ENCODE measurements at regions not wholly inside any gene's neighbourhood (a gene's known extent, or its start where the extent isn't known, plus 50 kb on each side); places are given as distances from the start of the nearest gene placed in this dataset.

DNA sequence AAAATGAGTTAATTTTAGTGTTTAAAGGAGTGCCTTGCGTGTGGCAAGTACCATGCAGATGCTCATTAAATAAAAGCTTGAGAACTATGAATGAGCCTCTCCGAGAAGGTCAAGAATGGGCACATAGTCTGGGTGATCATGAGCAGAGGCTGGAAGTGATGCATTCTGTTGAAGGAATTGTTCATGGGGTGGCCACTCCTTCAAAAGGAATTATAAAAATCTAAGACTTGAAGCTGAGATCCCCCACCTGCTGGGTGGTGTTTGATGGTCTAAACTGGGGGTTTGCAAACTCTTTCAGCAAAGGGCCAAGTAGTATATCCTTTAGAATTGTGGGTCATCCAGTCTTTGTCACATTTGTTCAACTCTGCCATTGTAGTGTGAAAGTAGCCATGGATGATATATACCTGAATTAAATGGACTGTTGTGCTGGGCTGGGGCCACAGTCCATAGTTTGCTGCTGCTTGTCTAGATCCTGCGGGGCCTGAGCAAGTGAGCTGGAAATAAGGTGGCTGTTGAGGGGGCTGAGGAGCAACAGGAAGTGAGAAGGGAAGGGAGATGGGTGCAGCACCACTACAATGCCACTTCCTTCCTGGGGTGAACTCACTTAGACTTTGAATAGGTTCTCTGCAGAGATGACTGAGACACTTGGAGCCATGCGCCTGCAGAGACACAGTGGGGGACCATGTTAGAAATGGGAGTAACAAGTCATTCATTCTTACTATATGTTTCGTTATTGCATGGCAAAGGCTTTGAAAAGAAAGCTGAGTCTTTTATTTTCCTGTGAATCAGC lies 179.0 kb downstream of the SNX19 start:
- Histone ChIP-seq H3K9me3 (replicated peaks; ENCODE audit: low read length) (peaks cover 7% of the 10 kb centered on the region), H3K27me3 (ENCODE audit: control insufficient read depth, insufficient read depth, low read length) (no peaks in the 10 kb centered on the region), H3K4me2 (ENCODE audit: low read length) (peak overlapping the region; percentile 64), H3K4me1 (ENCODE audit: control insufficient read depth, insufficient read depth, low read length) (peaks cover 22% of the 10 kb centered on the region), H3K36me3 (ENCODE audit: insufficient read depth, low read length) (no peaks in the 10 kb centered on the region), H3K9ac (ENCODE audit: low read depth, low read length) (no peak overlapping the region), H3K4me3 (ENCODE audit: low read length) (no peak overlapping the region)

DNA sequence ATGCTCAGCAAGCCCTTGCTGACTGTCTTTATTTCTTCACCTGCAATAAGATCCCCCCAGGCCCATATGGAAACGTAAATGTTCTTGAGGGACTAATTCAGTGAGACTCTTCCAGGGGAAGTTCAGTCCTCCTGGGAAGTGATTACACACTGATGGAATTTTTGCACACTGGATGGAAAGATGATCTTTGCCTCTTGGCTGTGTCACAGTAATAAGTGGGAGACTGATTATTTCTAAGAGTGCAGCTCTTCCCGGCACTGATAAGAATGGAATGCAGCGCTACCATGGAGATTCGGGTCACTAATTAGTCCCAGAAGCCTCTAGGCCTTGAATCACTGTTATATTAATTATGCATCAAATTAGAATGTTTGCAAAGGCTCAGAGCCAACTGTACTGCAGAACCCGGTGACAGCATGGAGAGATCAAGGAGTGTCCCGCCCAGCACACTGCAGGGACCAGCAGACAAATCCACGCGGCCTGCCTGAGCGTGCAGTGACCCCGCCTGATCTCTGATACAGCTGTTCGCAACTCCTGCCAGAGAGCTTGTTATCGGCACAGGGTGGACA lies 178.3 kb downstream of the SNX19 start:
- H3K4me2 ChIP-seq (ENCODE audit: low read length): peak overlapping the region; percentile 64
- peak overlapping the region; percentile 15 for H3K9ac ChIP-seq (ENCODE audit: low read depth, low read length)
- peaks cover 9% of the 10 kb centered on the region for H3K9me3 ChIP-seq (replicated peaks; ENCODE audit: low read length)
- H3K4me3 ChIP-seq (ENCODE audit: low read length): peak overlapping the region; percentile 16
- no peaks in the 10 kb centered on the region for H3K27me3 ChIP-seq (ENCODE audit: control insufficient read depth, insufficient read depth, low read length)
- H3K4me1 ChIP-seq (ENCODE audit: control insufficient read depth, insufficient read depth, low read length): peaks cover 22% of the 10 kb centered on the region
- no peaks in the 10 kb centered on the region for H3K36me3 ChIP-seq (ENCODE audit: insufficient read depth, low read length)

DNA sequence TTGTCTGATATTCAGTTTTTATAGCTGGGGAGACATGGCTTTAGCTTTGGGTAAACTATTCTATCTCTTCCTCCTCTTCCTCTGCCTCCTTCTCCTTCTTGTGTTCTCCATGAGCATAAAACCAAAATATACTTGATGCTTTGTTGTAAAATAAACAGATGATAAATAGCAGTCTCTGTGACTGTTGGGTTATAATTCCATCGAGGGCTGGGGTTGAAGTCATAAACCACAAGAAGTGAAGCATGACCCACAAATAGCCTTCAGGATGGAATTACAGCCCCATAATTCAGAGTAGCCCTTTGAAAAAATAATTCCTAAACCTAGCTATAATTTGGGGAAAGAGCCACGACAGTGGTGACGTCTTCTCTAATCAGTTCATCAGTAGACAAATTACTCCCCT lies 177.7 kb downstream of the SNX19 start:
- Histone ChIP-seq H3K27me3 (ENCODE audit: control insufficient read depth, insufficient read depth, low read length) (no peaks in the 10 kb centered on the region), H3K9ac (ENCODE audit: low read depth, low read length) (peak overlapping the region; percentile 15), H3K9me3 (replicated peaks; ENCODE audit: low read length) (peaks cover 10% of the 10 kb centered on the region), H3K4me2 (ENCODE audit: low read length) (peak overlapping the region; percentile 64), H3K4me1 (ENCODE audit: control insufficient read depth, insufficient read depth, low read length) (peaks cover 22% of the 10 kb centered on the region), H3K4me3 (ENCODE audit: low read length) (peak overlapping the region; percentile 16), H3K36me3 (ENCODE audit: insufficient read depth, low read length) (no peaks in the 10 kb centered on the region)

DNA sequence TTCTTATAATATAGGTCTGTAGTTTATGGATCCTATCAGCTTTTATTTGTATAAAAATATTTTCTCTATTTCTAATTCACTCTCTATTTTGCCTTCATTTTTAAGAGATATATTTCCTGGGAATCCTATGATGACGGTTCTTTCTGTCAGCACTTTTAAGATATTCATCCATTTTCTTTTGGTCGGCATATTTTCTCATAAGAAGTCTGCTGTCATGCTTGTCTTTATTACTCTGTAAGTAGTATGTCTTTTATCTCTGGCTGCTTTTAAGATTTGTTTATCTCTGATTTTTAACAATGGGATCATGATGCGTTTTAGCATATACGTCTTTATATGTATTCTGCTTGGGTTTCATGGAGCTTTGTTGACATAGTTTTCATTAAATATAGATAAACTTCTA lies 175.5 kb downstream of the SNX19 start:
- H3K36me3 ChIP-seq (ENCODE audit: insufficient read depth, low read length): no peaks in the 10 kb centered on the region
- peaks cover 10% of the 10 kb centered on the region for H3K9me3 ChIP-seq (replicated peaks; ENCODE audit: low read length)
- H3K4me2 ChIP-seq (ENCODE audit: low read length): no peak overlapping the region
- H3K27me3 ChIP-seq (ENCODE audit: control insufficient read depth, insufficient read depth, low read length): no peaks in the 10 kb centered on the region
- H3K4me1 ChIP-seq (ENCODE audit: control insufficient read depth, insufficient read depth, low read length): peaks cover 22% of the 10 kb centered on the region
- no peak overlapping the region for H3K4me3 ChIP-seq (ENCODE audit: low read length)
- H3K9ac ChIP-seq (ENCODE audit: low read depth, low read length): no peak overlapping the region

DNA sequence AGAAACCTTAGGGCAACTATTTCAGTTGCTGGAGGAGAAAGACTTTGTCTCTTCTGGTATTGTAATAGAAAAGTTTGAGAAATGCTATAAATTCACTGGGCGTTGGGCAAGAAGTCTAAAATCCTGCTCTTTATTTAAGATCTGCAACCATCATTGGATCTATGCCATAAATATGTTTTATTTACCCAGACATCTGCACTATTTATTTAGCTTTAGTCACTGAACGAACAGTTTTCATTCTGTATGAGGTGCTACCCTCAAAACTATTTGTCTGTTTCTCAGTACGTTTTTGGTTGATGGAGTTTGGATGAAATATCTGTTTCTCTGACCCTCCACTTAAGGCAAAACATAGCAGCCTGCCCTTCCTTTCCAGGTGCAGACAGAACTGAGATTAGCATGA lies 171.5 kb downstream of the SNX19 start:
- H3K9ac ChIP-seq (ENCODE audit: low read depth, low read length): no peak overlapping the region

DNA sequence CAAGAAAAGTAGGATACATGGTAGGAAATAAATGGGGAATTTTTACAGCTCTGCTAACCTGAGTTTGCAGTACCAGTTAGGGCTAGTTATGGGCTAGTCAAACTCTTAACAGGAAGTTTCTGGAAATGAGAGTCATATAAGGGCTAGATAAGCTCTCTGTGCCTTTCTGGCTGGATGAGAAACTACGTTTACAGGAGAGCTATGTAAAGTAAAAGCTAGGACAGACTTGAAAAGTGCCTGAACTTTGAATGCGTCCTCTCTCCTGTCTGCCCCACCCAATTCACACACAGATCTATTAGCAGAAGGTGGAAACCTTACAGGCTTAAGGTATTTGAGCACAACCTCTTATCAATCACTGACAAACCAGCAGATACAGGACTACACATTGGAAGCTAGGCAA lies 167.1 kb downstream of the SNX19 start:
- Histone ChIP-seq H3K36me3 (ENCODE audit: insufficient read depth, low read length) (no peaks in the 10 kb centered on the region), H3K9me3 (replicated peaks; ENCODE audit: low read length) (no peaks in the 10 kb centered on the region), H3K4me3 (ENCODE audit: low read length) (no peak overlapping the region), H3K9ac (ENCODE audit: low read depth, low read length) (no peak overlapping the region), H3K4me1 (ENCODE audit: control insufficient read depth, insufficient read depth, low read length) (no peaks in the 10 kb centered on the region), H3K27me3 (ENCODE audit: control insufficient read depth, insufficient read depth, low read length) (no peaks in the 10 kb centered on the region), H3K4me2 (ENCODE audit: low read length) (no peak overlapping the region)

More for the DNA sequence above, 171.5 kb downstream of the SNX19 start:
- Histone ChIP-seq H3K36me3 (ENCODE audit: insufficient read depth, low read length) (no peaks in the 10 kb centered on the region), H3K4me2 (ENCODE audit: low read length) (no peak overlapping the region), H3K9me3 (replicated peaks; ENCODE audit: low read length) (peaks cover 10% of the 10 kb centered on the region), H3K4me1 (ENCODE audit: control insufficient read depth, insufficient read depth, low read length) (no peaks in the 10 kb centered on the region), H3K4me3 (ENCODE audit: low read length) (no peak overlapping the region), H3K27me3 (ENCODE audit: control insufficient read depth, insufficient read depth, low read length) (no peaks in the 10 kb centered on the region)

DNA sequence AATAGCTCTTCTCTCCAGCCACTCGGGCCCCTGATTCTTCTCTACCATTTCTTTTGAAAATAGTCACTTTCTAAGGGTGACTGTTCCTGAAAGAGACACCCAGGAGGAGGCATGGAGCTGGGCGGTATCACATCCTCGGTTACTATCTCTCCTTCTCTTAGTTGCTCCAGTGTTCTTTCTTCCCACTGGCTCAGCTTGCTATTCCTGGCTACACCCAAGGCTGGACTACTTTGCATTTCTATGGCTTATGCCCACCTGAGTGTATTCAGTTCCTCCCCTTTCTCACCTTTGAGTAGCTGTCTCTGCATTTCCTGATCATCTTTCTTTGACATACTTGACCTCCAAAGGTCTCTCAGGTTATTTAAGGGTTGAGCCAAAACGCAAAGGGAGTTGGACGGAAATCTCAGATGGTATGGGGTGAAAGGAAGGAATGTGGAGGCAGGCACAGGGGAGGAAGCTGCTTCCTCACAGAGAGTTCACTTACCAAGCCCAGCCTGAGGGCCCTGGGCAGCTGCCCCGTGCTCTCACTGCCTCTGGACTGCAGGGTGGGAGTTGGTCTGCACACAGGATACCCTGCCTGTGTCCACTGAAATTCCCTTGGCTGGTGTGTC lies 155.7 kb downstream of the SNX19 start:
- no peaks in the 10 kb centered on the region for H3K36me3 ChIP-seq (ENCODE audit: insufficient read depth, low read length)
- no peak overlapping the region for H3K4me2 ChIP-seq (ENCODE audit: low read length)
- H3K9me3 ChIP-seq (replicated peaks; ENCODE audit: low read length): no peaks in the 10 kb centered on the region
- H3K4me1 ChIP-seq (ENCODE audit: control insufficient read depth, insufficient read depth, low read length): peaks cover 16% of the 10 kb centered on the region
- H3K9ac ChIP-seq (ENCODE audit: low read depth, low read length): no peak overlapping the region
- H3K27me3 ChIP-seq (ENCODE audit: control insufficient read depth, insufficient read depth, low read length): peaks cover 60% of the 10 kb centered on the region
- no peak overlapping the region for H3K4me3 ChIP-seq (ENCODE audit: low read length)

DNA sequence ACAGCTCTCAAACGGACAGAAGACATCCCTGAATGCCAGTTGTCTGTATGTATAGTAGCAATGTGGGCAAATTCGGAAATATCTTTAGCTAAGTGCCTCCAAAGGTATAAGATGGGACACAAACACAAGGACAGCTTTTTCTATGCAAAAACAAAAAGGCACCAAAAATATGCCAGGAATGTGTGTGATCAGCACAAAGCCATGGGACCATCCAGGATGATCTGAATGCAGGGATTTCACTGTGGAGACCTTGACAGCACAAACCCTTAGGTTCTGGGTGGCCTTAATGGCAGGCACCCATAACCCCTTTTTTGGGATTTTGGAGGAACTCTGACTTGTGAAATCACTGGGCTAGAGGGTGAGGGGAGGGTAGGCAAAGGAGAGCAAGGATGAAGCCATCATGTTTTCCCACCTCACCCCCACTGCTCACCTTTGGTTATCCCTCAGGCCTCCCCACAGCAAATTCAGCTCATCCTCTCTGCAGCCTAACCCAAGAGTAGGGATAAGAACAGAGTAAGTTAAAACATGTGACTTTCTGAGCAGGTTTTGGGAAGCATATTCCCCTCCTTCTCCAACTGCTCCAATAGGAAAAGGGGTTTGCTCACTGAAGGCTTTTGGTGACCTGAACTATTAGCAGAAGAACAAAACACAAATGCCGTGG lies 154.6 kb downstream of the SNX19 start:
- Histone ChIP-seq H3K4me2 (ENCODE audit: low read length) (no peak overlapping the region), H3K27me3 (ENCODE audit: control insufficient read depth, insufficient read depth, low read length) (peaks cover 71% of the 10 kb centered on the region), H3K4me3 (ENCODE audit: low read length) (no peak overlapping the region), H3K36me3 (ENCODE audit: insufficient read depth, low read length) (no peaks in the 10 kb centered on the region), H3K9ac (ENCODE audit: low read depth, low read length) (no peak overlapping the region), H3K4me1 (ENCODE audit: control insufficient read depth, insufficient read depth, low read length) (peaks cover 16% of the 10 kb centered on the region), H3K9me3 (replicated peaks; ENCODE audit: low read length) (no peaks in the 10 kb centered on the region)

DNA sequence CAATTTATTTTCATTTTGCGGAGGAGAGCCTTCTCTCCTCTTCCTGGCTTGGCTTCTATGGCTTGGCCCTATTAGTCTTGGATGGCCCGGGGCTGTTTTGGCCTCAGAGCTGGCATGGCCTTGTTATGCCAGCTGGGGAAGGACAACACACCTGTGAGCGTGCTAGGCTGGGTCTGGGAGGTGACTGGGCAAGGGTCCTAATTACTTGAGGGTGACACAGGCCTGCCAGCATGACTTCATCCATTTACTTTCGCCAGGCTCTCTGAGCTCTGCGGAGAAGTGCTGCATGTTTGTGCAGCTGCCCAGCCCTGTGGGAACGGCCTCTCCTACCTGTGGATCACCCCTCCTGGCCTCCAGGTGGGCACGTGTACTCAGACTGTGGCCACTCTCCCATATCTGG lies 153.6 kb downstream of the SNX19 start:
- Histone ChIP-seq H3K9ac (ENCODE audit: low read depth, low read length) (no peak overlapping the region), H3K4me3 (ENCODE audit: low read length) (no peak overlapping the region), H3K36me3 (ENCODE audit: insufficient read depth, low read length) (no peaks in the 10 kb centered on the region), H3K27me3 (ENCODE audit: control insufficient read depth, insufficient read depth, low read length) (peaks cover 76% of the 10 kb centered on the region), H3K9me3 (replicated peaks; ENCODE audit: low read length) (no peaks in the 10 kb centered on the region), H3K4me2 (ENCODE audit: low read length) (no peak overlapping the region), H3K4me1 (ENCODE audit: control insufficient read depth, insufficient read depth, low read length) (peaks cover 16% of the 10 kb centered on the region)

DNA sequence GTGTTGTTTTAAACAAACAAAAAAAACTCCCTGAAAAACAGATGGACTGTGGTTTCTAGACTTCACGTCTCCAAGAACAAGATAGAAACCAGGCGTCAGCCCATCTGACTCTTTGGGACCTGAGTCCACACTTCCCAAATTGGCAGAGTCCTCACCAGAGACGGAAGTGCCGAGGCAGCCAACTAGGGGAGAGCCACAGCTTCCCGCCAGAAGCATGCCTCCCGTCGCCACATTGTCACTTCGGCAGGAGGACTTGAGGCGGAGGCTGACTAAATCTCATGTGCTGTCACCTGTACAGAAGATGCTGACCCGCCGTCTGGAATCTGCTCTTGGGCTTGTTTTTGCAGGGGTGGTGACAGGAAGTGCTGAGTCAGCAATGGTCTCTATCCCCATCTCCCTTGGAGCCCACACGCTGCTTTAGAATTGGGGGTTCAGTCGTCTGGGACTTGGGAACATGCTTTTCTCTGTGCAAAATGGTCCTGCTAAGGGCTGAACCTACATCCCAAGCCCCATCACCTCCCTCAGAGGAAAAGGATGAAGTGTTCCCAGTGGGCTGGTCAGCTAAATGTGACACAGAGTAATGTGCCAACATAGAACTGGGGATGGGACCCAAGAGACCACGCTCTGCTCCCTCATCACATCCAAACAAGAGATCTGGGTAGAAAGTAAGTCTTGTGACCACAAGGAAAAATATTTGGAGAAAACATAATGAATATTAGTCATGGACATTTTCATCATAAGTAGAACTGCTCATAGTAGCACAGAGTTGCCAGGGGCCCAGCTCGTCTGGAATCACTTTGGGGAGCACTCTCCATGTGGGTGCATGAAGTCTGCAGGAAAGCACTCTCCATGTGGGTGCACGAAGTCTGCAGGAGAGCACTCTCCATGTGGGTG lies 152.9 kb downstream of the SNX19 start:
- peaks cover 16% of the 10 kb centered on the region for H3K4me1 ChIP-seq (ENCODE audit: control insufficient read depth, insufficient read depth, low read length)
- H3K27me3 ChIP-seq (ENCODE audit: control insufficient read depth, insufficient read depth, low read length): peaks cover 76% of the 10 kb centered on the region
- no peak overlapping the region for H3K4me2 ChIP-seq (ENCODE audit: low read length)
- H3K9me3 ChIP-seq (replicated peaks; ENCODE audit: low read length): no peaks in the 10 kb centered on the region
- H3K36me3 ChIP-seq (ENCODE audit: insufficient read depth, low read length): no peaks in the 10 kb centered on the region
- H3K4me3 ChIP-seq (ENCODE audit: low read length): no peak overlapping the region
- no peak overlapping the region for H3K9ac ChIP-seq (ENCODE audit: low read depth, low read length)

DNA sequence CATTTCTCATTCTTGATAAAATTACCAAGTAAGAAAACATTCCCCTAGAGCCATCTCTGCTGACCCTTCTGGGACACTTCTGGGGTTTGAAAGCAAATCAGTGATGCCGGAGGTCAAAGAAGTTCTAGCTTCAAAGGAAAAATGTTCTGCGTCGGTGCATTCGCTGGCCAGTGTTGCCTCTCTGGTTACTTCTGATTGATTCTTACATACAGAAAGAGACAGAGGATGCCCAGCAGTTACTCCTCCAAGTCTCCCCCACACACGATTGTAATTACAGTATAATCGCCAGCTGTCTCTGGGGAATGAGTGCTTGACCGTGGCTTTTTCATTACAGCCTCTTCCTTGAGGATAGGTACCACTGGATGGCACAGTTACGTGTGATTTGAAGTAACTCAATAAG lies 150.9 kb downstream of the SNX19 start:
- Histone ChIP-seq H3K27me3 (ENCODE audit: control insufficient read depth, insufficient read depth, low read length) (peaks cover 63% of the 10 kb centered on the region), H3K4me1 (ENCODE audit: control insufficient read depth, insufficient read depth, low read length) (peaks cover 16% of the 10 kb centered on the region)

More for the DNA sequence above, 150.9 kb downstream of the SNX19 start:
- Histone ChIP-seq H3K9me3 (replicated peaks; ENCODE audit: low read length) (no peaks in the 10 kb centered on the region), H3K36me3 (ENCODE audit: insufficient read depth, low read length) (no peaks in the 10 kb centered on the region), H3K4me2 (ENCODE audit: low read length) (no peak overlapping the region), H3K9ac (ENCODE audit: low read depth, low read length) (no peak overlapping the region), H3K4me3 (ENCODE audit: low read length) (no peak overlapping the region)

Data from skeletal muscle satellite cell (primary cell).